GM12878 (cell line): ENCODE measurements at regions not wholly inside any gene's neighbourhood (a gene's known extent, or its start where the extent isn't known, plus 50 kb on each side); places are given as distances from the start of the nearest gene placed in this dataset.

ENCODE experiments used
- FOXK2 ChIP-seq: fragments of 450-650 bp; IDR thresholded peaks from 2 replicates; pipeline ENCODE4 v1.6.1; 2017; ENCODE audit warnings: mild to moderate bottlenecking, moderate library complexity
- NFXL1 ChIP-seq: fragments of 450-650 bp; IDR thresholded peaks from 2 replicates; pipeline ENCODE4 v1.6.1; 2017; ENCODE audit warnings: antibody characterized with exemption, mild to moderate bottlenecking, borderline replicate concordance
- POLR2AphosphoS5 ChIP-seq: IDR thresholded peaks from 2 replicates; pipeline ENCODE4 v1.6.1; 2011; ENCODE audit warnings: mild to moderate bottlenecking, low read length, inconsistent platforms
- REST ChIP-seq: IDR thresholded peaks from 2 replicates; pipeline ENCODE4 v1.6.1; 2012; ENCODE audit warnings: mild to moderate bottlenecking, low read depth, low read length
- SIN3A ChIP-seq: IDR thresholded peaks from 2 replicates; pipeline ENCODE4 v1.6.1; 2012; ENCODE audit warnings: low read depth, low read length, improper control_type of control experiment
- SIX5 ChIP-seq: IDR thresholded peaks from 2 replicates; pipeline ENCODE4 v1.6.1; 2011; ENCODE audit warnings: mild to moderate bottlenecking, low read depth, low read length, moderate library complexity; ENCODE audit not compliant: severe bottlenecking
- STAT1 ChIP-seq: fragments of 450-650 bp; conservative IDR thresholded peaks from 2 replicates; pipeline ENCODE4 v1.6.1; 2014; ENCODE audit warnings: antibody characterized with exemption, mild to moderate bottlenecking
- TF ChIP-seq, protein P1 (sequence below): IDR thresholded peaks from 2 replicates; pipeline ENCODE4 v1.6.1; 2012; ENCODE audit warnings: improper control_type of control experiment, low read depth, low read length; ENCODE audit not compliant: insufficient replicate concordance

- TF ChIP-seq STAT1 (no peak), NFXL1 (no peak), SIX5 (no peak), SIN3A (no peak), REST (no peak), FOXK2 (no peak), POLR2AphosphoS5 (no peak)
- TF ChIP-seq, protein P1, sequence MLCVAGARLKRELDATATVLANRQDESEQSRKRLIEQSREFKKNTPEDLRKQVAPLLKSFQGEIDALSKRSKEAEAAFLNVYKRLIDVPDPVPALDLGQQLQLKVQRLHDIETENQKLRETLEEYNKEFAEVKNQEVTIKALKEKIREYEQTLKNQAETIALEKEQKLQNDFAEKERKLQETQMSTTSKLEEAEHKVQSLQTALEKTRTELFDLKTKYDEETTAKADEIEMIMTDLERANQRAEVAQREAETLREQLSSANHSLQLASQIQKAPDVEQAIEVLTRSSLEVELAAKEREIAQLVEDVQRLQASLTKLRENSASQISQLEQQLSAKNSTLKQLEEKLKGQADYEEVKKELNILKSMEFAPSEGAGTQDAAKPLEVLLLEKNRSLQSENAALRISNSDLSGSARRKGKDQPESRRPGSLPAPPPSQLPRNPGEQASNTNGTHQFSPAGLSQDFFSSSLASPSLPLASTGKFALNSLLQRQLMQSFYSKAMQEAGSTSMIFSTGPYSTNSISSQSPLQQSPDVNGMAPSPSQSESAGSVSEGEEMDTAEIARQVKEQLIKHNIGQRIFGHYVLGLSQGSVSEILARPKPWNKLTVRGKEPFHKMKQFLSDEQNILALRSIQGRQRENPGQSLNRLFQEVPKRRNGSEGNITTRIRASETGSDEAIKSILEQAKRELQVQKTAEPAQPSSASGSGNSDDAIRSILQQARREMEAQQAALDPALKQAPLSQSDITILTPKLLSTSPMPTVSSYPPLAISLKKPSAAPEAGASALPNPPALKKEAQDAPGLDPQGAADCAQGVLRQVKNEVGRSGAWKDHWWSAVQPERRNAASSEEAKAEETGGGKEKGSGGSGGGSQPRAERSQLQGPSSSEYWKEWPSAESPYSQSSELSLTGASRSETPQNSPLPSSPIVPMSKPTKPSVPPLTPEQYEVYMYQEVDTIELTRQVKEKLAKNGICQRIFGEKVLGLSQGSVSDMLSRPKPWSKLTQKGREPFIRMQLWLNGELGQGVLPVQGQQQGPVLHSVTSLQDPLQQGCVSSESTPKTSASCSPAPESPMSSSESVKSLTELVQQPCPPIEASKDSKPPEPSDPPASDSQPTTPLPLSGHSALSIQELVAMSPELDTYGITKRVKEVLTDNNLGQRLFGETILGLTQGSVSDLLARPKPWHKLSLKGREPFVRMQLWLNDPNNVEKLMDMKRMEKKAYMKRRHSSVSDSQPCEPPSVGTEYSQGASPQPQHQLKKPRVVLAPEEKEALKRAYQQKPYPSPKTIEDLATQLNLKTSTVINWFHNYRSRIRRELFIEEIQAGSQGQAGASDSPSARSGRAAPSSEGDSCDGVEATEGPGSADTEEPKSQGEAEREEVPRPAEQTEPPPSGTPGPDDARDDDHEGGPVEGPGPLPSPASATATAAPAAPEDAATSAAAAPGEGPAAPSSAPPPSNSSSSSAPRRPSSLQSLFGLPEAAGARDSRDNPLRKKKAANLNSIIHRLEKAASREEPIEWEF, result no peak
Measured at GRCh38 chr2:105578166-105578565, 166.5 kb upstream of the NCK2 start.
